ENCODE measurements at regions not wholly inside any gene's neighbourhood (a gene's known extent, or its start where the extent isn't known, plus 50 kb on each side); places are given as distances from the start of the nearest gene placed in this dataset.
"Not testable (repeated sequence)": the region's sequence is repeated elsewhere in the genome, so short reads cannot be mapped to it uniquely, and the experiment has no call there.

GRCh38 chr17:5745111-5745813 is 161.0 kb upstream of the NLRP1 start:
- intact Hi-C loops (cut with micrococcal nuclease), result no loop called here

DNA sequence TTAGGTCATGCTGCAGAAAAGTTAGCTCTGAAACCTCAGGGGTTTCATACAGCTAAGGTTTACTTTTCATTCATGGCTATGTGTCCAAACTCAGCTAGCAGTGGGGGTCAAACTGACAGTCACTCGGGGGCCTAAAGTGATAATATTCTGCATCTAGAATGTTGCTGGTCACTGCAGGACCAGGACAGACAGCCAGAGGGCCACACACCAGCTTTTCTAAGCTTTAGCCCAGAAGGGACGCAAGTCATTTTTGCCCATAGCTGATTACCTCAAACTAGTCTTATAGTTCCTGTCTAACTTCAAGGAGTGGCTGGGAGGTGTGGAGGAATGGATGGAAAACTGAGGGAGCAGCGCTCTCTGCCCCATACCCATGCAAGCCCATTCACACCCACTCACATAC is 163.0 kb upstream of the NLRP1 start:
- intact Hi-C loops (cut with micrococcal nuclease), result no loop called here

- intact Hi-C loops (cut with micrococcal nuclease), result no loop called here
These were observed 163.7 kb upstream of the NLRP1 start for GRCh38 chr17:5747964-5748363.

DNA sequence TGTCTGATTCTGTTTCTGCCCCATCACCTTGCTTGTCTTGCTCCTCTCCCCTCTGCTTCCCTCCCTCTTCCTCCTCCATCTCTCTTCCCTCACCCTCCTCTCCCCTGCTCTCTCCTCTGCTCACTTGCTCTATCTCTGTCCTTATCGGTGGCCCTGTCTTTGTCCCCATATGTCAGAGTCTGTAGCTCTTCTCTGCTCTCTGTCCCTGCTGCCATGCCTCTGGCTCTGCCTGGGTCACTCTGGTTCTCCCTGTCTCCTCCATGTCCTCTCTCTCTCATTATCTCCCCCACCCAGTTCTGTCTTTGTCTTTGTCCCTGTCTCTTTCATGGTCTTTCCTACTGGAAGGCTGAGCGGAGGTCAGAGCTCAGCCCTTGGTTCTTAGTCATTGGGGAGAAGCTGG is 169.1 kb upstream of the NLRP1 start:
- intact Hi-C loops (cut with micrococcal nuclease), result no loop called here

DNA sequence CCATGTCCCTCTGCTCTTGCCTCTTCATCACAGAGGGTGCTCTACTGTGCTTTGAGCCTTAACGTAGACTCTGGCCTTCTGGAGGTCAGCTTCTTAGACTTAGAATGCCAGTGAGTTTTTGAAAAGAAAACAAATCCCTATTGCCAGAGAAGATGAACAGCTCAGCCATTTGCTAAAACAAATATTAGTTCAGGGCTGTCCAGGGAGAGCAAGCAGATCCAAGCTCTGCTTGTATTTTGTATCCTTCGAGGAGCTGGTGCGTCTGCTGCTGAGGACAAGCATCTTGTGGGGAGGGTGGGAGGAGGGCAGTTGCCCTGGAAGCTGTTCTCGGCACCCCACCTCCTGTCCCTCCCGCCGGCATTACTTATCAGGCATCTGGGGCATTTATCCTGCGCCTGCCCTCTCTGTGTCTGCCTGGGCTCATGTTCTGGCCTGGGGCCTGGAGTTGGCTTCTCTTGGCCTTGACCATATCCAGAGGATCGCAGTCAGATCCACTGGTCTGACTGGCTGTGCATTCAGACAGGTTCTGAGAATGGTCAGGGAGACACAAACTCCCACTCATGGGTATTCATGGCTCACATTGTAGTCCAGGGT is 173.1 kb upstream of the NLRP1 start:
- intact Hi-C loops (cut with micrococcal nuclease), result no loop called here

DNA sequence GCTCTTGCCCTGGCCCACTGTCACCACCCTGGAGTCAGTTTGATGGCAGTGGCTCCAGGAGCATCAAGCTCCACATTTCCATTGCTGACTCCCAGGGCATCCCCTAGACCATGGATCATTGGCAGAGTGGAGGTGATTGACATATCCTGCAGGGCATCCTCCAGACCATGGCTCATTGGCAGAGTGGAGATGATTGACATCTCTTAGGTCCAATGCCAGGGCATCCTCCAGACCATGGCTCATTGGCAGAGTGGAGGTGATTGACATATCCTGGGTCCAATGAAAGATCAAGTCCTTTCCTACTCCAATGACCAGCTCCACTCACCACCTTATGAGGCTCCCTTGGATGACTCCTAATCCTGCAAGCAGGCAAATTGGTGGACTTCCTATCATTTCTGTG is 174.3 kb upstream of the NLRP1 start:
- intact Hi-C loops (cut with micrococcal nuclease), result no loop called here

DNA sequence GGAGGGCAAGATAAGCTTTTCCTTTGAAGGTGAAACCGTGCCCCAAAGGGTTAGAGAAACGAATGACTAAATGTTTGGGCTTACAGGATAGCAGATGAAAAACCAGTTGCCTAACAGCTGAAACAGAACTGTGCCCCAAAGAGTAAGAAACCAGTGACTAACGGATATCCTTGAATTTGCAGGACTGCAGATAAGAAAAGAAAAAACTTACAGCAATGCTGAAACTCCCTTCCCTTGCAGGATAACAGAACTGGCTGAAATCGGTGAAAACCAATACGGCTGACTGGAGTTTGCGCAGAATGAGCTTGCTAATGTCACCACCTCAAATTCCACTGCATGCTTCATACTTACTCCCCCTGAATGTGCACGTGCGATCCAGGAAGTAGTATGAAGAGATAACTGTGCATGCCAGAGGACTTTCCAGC is 175.2 kb upstream of the NLRP1 start:
- intact Hi-C loops (cut with micrococcal nuclease), result no loop called here

- intact Hi-C loops (cut with micrococcal nuclease), result no loop called here
These were observed 177.9 kb upstream of the NLRP1 start for GRCh38 chr17:5762191-5762590.

DNA sequence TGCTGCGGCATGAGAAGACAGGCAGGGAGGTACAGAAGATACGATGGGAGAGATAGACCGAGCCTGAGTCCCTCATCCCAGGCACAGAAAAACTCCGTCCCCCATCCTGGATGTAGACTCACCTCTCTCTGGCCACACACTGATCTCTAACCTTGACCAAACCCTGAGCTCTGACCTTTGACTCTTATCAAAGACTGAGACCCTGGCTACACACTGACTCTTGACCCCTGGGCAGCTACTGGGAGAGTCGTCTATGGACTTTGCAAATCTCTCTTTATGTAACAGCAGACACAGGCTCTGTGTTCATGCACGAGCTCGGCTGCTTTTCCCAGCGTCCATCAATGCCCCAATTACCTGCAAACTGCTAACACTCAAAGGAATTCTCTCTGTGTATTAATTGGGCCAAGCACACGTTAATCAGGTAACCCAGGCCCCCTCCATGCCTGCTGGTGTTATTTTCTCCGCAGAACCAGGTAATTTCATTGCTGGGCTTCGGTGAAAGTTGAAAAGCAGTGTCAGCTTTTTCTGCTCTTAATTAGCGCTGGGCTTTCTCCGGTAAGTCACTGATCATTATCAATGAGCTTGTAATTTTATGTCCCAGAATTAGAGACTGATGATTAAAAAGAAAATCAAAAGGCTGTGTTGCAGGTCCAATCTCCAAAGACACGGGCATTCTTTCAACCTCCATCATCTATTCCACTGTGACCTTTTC is 179.4 kb upstream of the NLRP1 start:
- intact Hi-C loops (cut with micrococcal nuclease), result no loop called here

DNA sequence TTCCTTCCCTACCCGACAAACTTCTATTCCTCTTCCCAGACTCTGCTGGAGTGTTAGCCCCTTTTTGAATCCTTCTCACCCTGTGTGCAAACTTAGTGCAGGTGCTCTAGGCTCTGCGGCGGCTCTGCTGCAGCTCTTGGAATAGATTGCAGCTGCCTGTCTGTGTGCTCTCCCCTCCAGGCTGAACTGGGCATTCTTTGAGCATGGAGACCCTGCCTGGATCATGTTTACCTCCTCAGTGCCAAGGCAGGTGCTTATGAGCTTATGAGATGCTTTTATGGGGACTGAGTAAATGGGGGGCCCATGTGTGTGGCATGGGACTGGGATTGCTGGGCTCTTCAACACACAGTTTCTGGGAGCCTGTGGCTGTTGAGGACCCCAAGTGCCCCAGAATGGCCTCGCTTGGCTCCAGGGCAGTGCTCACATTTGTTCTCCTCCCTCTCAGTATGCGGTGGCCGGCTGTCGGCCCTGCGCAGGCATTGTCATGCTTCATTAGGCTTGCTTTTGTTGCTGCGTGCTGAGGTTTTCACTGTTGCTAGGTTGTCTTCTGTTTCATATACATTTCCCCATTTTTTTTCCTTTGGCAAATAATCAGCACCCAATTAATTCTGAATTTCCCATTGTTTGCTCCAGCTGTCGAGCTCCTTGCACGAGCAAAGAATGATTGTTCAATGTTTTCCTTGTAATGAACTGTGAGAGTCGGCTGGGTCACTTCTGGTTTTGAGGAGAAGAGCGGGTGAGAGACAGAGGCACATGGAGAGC is 185.5 kb upstream of the NLRP1 start:
- intact Hi-C loops (cut with micrococcal nuclease), result no loop called here

- intact Hi-C loops (cut with micrococcal nuclease), result no loop called here
These were observed 186.3 kb upstream of the NLRP1 start for GRCh38 chr17:5770441-5771270.

DNA sequence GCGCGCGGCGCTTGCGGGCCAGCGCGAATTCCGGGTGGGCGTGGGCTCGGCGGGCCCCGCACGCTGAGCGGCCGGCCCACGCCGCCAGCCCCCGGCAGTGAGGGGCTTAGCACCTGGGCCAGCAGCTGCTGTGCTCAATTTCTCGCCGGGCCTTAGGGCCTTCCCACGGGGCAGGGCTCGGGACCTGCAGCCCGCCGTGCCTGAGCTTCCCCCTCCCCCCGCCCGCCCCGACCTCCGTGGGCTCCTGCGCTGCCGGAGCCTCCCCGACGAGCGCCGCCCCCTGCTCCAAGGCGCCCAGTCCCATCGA is 186.9 kb upstream of the NLRP1 start:
- intact Hi-C loops (cut with micrococcal nuclease), result not testable (repeated sequence)

DNA sequence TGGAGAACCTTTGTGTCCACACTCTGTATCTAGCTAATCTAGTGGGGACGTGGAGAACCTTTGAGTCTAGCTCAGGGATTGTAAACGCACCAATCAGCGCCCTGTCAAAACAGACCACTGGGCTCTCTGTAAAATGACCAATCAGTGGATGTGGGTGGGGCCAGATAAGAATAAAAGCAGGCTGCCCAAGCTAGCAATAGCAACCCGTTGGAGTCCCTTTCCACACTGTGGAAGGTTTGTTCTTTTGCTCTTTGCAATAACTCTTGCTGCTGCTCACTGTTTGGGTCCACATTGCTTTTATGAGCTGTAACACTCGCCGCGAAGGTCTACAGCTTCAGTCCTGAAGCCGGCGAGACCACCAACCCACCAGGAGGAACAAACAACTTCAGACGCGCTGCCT is 187.7 kb upstream of the NLRP1 start:
- intact Hi-C loops (cut with micrococcal nuclease), result not testable (repeated sequence)

GRCh38 chr17:5772720-5773119 is 188.4 kb upstream of the NLRP1 start:
- intact Hi-C loops (cut with micrococcal nuclease), result no loop called here

DNA sequence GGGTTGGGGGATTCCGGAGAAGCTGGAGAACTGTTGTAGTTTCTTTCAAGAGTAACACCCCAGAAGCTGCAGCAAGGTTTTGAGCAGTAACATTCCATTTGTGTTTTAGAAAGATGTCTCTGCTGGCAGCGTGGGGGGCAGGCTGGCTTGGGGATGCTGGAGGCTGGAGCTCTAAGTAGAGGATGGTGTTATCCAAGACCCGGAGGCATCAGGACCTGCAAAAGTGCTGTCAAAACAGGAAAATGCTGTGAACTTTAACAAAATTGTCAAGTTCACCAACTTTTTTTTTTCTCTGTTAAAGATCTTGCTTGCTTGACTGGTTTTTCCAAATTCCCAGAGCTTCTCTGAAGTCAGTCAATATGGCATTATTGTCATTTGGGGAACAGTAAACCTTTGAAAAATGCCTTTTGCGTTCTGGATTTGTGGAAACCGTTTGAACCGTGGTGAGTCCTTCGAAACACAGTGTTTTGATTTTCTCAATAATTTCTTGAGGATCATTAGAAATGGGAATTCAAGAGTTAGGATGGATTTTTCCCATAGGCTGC is 189.6 kb upstream of the NLRP1 start:
- intact Hi-C loops (cut with micrococcal nuclease), result no loop called here

- intact Hi-C loops (cut with micrococcal nuclease), result no loop called here
These were observed 190.8 kb upstream of the NLRP1 start for GRCh38 chr17:5775098-5775497.

- intact Hi-C loops (cut with micrococcal nuclease), result no loop called here
These were observed 196.2 kb upstream of the NLRP1 start for GRCh38 chr17:5780476-5780875.

- intact Hi-C loops (cut with micrococcal nuclease), result no loop called here
These were observed 197.1 kb upstream of the NLRP1 start for GRCh38 chr17:5781236-5781927.

DNA sequence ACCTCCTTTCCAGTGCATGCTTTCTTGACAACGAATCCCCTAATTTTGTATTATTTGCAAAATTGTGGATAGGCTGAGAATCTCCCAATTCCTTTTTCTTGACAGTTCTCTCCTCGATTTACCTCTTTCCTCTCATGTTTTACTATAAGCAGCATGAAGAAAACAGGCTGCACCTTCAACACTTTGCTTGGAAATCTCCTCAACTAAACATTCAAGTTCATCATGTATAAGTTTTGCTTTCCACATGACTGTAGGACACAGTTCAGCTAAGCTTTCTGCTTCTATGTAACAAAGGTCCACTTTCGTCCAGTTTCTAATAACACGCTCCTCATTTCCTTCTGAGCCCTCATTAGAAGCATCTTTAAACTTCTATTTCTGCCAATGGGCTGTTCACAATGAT is 199.0 kb upstream of the NLRP1 start:
- intact Hi-C loops (cut with micrococcal nuclease), result no loop called here

GRCh38 chr17:5783851-5784250 is 199.5 kb upstream of the NLRP1 start:
- intact Hi-C loops (cut with micrococcal nuclease), result no loop called here
